DMS114 treated with DMSO at 0.1 percent for 48 hours (cell line): ENCODE measurements at regions not wholly inside any gene's neighbourhood (a gene's known extent, or its start where the extent isn't known, plus 50 kb on each side); places are given as distances from the start of the nearest gene placed in this dataset.
"Not testable (repeated sequence)": the region's sequence is repeated elsewhere in the genome, so short reads cannot be mapped to it uniquely, and the experiment has no call there.

Experiments
- DNase-seq: peaks from one replicate; lab custom pipeline; 2025; ENCODE audit not compliant: unreplicated experiment; lab: John Stamatoyannopoulos, UW

DNA sequence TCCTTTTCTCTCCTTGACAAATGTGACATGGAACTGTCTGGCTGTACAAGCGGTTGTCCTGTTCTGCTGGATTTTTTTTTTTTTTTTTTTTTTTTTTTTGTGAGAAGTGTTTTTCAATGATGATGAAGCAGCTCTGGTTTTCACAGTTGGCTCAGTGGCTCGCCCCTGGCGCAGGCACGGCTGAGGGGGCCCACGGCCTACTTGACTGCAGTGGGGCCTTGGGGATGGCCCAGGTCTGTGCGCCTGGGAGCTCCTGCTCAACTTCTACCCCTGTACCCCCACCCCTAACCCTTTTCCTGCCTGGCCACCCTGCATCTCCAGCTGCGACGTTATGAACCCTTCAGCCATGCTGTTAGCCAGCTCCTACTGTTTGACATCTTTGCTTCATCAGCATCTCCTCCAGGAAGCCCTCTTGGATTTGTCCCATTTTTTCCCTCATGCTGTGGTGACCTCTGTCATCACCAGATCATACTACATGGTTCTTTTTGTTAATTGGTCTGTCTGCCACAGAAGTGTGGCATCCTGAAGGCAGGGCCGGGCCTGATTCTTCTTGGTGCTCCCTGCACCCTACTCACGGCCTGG lies 167.9 kb downstream of the INHBB start:
- DNase-seq: no peak

DNA sequence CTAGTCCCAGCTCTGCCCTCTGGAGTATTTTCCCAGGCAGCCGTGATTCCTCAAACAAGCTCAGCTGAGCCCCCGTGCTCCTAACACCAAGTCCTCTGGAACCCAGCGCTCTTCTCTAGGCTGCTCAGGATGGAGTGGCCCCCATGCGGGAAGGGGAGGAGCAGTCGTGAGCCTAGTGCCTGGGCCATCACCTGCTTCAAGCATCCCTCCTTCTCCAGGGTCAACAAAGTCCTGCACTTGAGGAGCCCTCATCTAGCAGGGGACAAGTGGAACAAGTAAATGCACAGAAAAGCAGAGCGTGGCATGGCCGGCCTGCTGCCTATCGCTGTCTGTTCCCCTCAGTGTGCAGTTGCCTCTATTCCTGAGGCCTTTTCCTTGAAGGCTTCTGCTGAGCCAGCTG lies 168.6 kb downstream of the INHBB start:
- DNase-seq: no peak

GRCh38 chr2:120515066-120515758 lies 169.3 kb downstream of the INHBB start:
- not testable (repeated sequence) for DNase-seq

GRCh38 chr2:120515759-120516678 lies 170.1 kb downstream of the INHBB start:
- no peak for DNase-seq

DNA sequence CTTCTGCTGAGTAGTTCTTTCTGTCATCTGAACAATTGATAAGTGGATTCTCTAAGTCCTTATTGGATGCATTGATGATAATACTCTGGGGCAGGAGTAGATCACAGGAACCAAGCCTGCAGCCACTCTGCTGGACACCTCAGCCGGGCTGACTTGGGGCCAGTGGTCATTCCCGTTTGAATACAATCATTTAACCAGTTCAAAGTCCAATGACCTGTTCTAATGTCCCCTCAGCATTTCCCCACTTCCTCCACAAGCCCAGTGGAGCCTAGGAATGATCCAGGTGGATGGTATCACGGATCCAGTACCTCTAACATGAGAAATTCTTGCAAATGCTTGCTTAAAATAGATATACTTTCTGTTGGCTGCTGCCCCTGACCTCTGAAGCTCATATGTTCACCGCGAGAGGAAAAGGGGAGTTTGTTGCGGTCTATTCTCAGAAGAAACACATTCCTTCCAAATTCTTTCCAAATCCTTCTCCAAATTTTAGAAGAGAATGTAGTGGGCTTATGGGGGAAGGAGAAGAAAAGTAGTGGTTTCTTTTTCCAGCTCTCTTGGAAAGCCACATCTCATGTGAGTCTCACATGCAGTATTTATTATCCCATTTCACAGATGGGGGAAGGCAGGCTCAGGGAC lies 170.9 kb downstream of the INHBB start:
- DNase-seq: no peak

GRCh38 chr2:120517751-120518469 lies 172.0 kb downstream of the INHBB start:
- DNase-seq: no peak

- DNase-seq: no peak
Observed at GRCh38 chr2:120518819-120519218, 172.9 kb downstream of the INHBB start.

DNA sequence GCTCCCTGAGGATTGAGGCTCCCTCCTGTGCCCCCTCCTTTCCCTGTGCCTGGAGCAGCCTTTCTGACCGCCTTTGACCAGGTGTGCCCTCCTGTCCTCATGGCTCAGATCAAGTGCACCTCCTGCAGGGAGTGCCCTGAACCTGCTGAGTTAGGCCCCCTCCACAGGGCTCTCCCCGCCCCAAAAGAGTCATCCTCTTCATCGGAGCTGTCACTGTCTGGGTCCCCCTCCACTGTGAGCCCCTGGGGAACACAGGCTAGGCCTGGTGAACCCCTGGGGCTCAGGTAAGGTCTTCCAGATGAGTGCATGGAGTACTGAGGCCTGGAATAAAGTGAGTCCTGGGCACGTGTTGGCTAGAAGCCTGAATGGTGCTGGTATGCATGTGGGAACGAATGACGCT lies 173.5 kb downstream of the INHBB start:
- DNase-seq: no peak

- DNase-seq: no peak
Observed at GRCh38 chr2:120520454-120520853, 174.5 kb downstream of the INHBB start.

- no peak for DNase-seq
Observed at GRCh38 chr2:120520929-120521912, 175.3 kb downstream of the INHBB start.

DNA sequence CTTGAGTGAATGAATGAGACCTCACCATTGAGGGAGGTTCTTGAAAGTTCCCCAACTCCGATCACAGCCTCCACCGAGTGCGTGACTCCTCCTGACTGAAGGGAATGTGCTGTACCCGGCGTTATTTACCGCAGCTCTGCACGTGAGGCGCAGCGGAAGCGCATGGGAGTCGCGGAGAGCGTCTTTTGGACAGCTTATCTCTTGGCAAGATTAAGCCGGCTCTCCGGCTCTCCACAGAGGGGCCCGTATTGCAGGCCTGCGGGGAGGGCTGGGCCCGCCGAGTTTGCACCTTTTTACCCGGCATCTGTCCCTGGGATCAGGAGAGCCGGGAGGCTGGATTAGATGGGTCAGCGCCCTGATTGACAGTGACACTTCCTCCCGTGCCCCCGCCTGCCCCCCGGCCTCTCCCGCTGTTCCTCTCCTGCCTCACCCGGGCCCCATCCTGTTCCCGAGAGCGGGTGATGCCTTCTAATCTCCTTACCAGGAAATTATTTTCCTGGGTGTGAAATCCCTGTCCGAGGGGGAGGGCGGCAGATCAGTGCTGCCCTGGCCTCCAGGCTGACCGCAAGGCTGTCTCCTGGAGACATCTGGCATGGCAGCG lies 176.3 kb downstream of the INHBB start:
- no peak for DNase-seq

DNA sequence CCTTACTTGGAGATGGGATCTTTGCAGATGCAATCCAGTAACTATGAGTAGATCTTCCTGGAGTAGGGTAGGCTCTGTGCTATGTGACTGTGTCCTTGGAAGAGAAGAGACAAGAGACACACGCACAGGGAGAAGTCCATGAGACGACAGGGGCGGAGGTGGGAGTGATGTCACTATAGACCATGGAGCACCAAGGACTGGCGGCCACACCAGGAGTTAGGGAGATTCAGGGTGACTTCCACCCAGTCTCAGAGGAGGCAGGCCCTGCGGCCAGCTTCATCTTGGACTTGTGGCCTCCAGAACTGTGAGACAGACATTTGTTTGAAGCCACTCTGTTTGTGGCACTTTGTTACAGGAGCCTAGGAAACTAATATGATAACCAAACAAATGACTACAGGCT lies 177.8 kb downstream of the INHBB start:
- no peak for DNase-seq

DNA sequence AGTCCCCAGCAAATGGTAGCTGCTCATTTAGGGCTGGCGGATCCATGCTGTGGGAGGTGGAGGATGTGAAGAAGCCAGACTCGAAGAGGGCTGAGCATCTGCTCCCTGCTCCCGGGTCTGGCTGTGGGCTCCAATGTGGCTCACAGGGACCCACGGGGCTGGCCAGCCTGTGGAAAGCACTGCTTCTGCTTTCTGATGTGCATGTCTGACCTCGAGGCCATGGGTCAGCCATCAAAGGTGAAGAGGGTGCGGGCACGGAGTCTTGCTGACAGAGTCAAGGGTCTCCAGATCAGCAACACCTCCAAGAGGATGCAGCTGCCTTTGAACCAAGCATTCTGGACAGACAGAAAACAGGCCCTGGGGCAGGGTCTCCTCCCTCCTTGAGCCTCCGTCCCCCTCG lies 178.2 kb downstream of the INHBB start:
- DNase-seq: no peak

GRCh38 chr2:120525056-120526046 lies 179.4 kb downstream of the INHBB start:
- no peak for DNase-seq

GRCh38 chr2:120526047-120526562 lies 180.2 kb downstream of the INHBB start:
- no peak for DNase-seq

GRCh38 chr2:120526997-120527945 lies 181.3 kb downstream of the INHBB start:
- DNase-seq: no peak
